Mesodermal cell (in vitro differentiated cells): ENCODE measurements at regions not wholly inside any gene's neighbourhood (a gene's known extent, or its start where the extent isn't known, plus 50 kb on each side); places are given as distances from the start of the nearest gene placed in this dataset.

Experiments used
- H3K27ac ChIP-seq: 2 replicates; pipeline ENCODE4 v1.7.0; 2013; ENCODE audit warnings: mild to moderate bottlenecking, low read depth, low read length, moderate library complexity; ENCODE audit not compliant: severe bottlenecking
- H3K36me3 ChIP-seq: 2 replicates; pipeline ENCODE4 v1.7.1; 2013; ENCODE audit warnings: mild to moderate bottlenecking, low read length, moderate library complexity; ENCODE audit not compliant: control insufficient read depth, insufficient read depth
- H3K4me1 ChIP-seq: one replicate; pipeline ENCODE4 v1.7.1; 2013; ENCODE audit warnings: mild to moderate bottlenecking, low read length; ENCODE audit not compliant: insufficient read depth, control insufficient read depth, poor library complexity, severe bottlenecking
- H3K4me3 ChIP-seq: 2 replicates; pipeline ENCODE4 v1.7.0; 2013; ENCODE audit warnings: low read length, control low read depth, mild to moderate bottlenecking; ENCODE audit not compliant: insufficient read depth, poor library complexity, severe bottlenecking; ENCODE audit errors: extremely low read depth
- H3K9me3 ChIP-seq: 2 replicates; pipeline ENCODE4 v1.7.1; 2013; ENCODE audit warnings: mild to moderate bottlenecking, low read length, moderate library complexity; ENCODE audit not compliant: control insufficient read depth
- WGBS, 2 experiments: methylation state at CpG; one replicate each; pipeline ENCODE4 v1.1.5; 2013; ENCODE audit warnings: missing lambda C conversion rate in 2 of 2; ENCODE audit not compliant: insufficient coverage in 2 of 2; 5-methylcytosine and 5-hydroxymethylcytosine counted together

- no peaks in the 10 kb centered on the region for H3K36me3 ChIP-seq
- no peak overlapping the region for H3K4me3 ChIP-seq
- WGBS, 2 experiments: 85 to 92% methylated on average over 8 to 18 of the region's 18 CpGs
- no peaks in the 10 kb centered on the region for H3K4me1 ChIP-seq
- H3K27ac ChIP-seq: no peak overlapping the region
- no peaks in the 10 kb centered on the region for H3K9me3 ChIP-seq
Observed at GRCh38 chr3:127483902-127484591, 106.5 kb downstream of the TPRA1 start.

- H3K27ac ChIP-seq: no peak overlapping the region
- WGBS, 2 experiments: 85 to 90% methylated on average over 11 of the region's 11 CpGs
Observed at GRCh38 chr3:127483005-127483641, 107.4 kb downstream of the TPRA1 start.

GRCh38 chr3:127482216-127483004, 108.1 kb downstream of the TPRA1 start:
- no peak overlapping the region for H3K4me3 ChIP-seq
- H3K27ac ChIP-seq: no peak overlapping the region
- H3K9me3 ChIP-seq: no peaks in the 10 kb centered on the region
- no peaks in the 10 kb centered on the region for H3K36me3 ChIP-seq
- no peaks in the 10 kb centered on the region for H3K4me1 ChIP-seq
- WGBS, 2 experiments: 86 to 89% methylated on average over 13 to 14 of the region's 14 CpGs

More at GRCh38 chr3:127483005-127483641, 107.4 kb downstream of the TPRA1 start:
- no peaks in the 10 kb centered on the region for H3K36me3 ChIP-seq
- no peak overlapping the region for H3K4me3 ChIP-seq
- H3K9me3 ChIP-seq: no peaks in the 10 kb centered on the region
- H3K4me1 ChIP-seq: no peaks in the 10 kb centered on the region

GRCh38 chr3:127480196-127480954, 110.2 kb downstream of the TPRA1 start:
- no peak overlapping the region for H3K27ac ChIP-seq
- 92 to 100% methylated on average over 2 to 7 of the region's 9 CpGs for WGBS, 2 experiments

GRCh38 chr3:127479449-127479848, 111.1 kb downstream of the TPRA1 start:
- no peaks in the 10 kb centered on the region for H3K36me3 ChIP-seq
- H3K9me3 ChIP-seq: no peaks in the 10 kb centered on the region
- H3K4me1 ChIP-seq: no peaks in the 10 kb centered on the region
- 54 to 69% methylated on average over 12 of the region's 12 CpGs for WGBS, 2 experiments
- H3K4me3 ChIP-seq: no peak overlapping the region
- no peak overlapping the region for H3K27ac ChIP-seq

More at GRCh38 chr3:127480196-127480954, 110.2 kb downstream of the TPRA1 start:
- H3K4me1 ChIP-seq: no peaks in the 10 kb centered on the region
- no peak overlapping the region for H3K4me3 ChIP-seq
- no peaks in the 10 kb centered on the region for H3K36me3 ChIP-seq
- H3K9me3 ChIP-seq: no peaks in the 10 kb centered on the region

GRCh38 chr3:127478922-127479321, 111.6 kb downstream of the TPRA1 start:
- no peaks in the 10 kb centered on the region for H3K36me3 ChIP-seq
- no peak overlapping the region for H3K27ac ChIP-seq
- no peaks in the 10 kb centered on the region for H3K9me3 ChIP-seq
- 100% methylated on average over 1 to 2 of the region's 7 CpGs for WGBS, 2 experiments
- H3K4me1 ChIP-seq: no peaks in the 10 kb centered on the region
- H3K4me3 ChIP-seq: no peak overlapping the region

- Histone ChIP-seq H3K9me3 (no peaks in the 10 kb centered on the region), H3K36me3 (no peaks in the 10 kb centered on the region)
Observed at GRCh38 chr3:127477396-127477795, 113.1 kb downstream of the TPRA1 start.

GRCh38 chr3:127476936-127477335, 113.6 kb downstream of the TPRA1 start:
- Histone ChIP-seq H3K9me3 (no peaks in the 10 kb centered on the region), H3K36me3 (no peaks in the 10 kb centered on the region), H3K27ac (no peak overlapping the region), H3K4me1 (no peaks in the 10 kb centered on the region), H3K4me3 (no peak overlapping the region)
- 81 to 84% methylated on average over 10 to 12 of the region's 12 CpGs for WGBS, 2 experiments

More at GRCh38 chr3:127477396-127477795, 113.1 kb downstream of the TPRA1 start:
- no peaks in the 10 kb centered on the region for H3K4me1 ChIP-seq
- no peak overlapping the region for H3K27ac ChIP-seq
- no peak overlapping the region for H3K4me3 ChIP-seq
- WGBS, 2 experiments: 89% methylated on average over 3 to 6 of the region's 8 CpGs

GRCh38 chr3:127475975-127476705, 114.4 kb downstream of the TPRA1 start:
- WGBS, 2 experiments: 87 to 97% methylated on average over 4 of the region's 6 CpGs
- Histone ChIP-seq H3K9me3 (no peaks in the 10 kb centered on the region), H3K4me3 (no peak overlapping the region), H3K4me1 (no peaks in the 10 kb centered on the region), H3K36me3 (no peaks in the 10 kb centered on the region), H3K27ac (no peak overlapping the region)

- Histone ChIP-seq H3K27ac (no peak overlapping the region), H3K4me3 (no peak overlapping the region), H3K9me3 (no peaks in the 10 kb centered on the region), H3K4me1 (no peaks in the 10 kb centered on the region), H3K36me3 (no peaks in the 10 kb centered on the region)
- WGBS, 2 experiments: 85 to 86% methylated on average over 5 to 6 of the region's 7 CpGs
Observed at GRCh38 chr3:127475391-127475790, 115.1 kb downstream of the TPRA1 start.
